LNCAP (cell line): ENCODE measurements at regions not wholly inside any gene's neighbourhood (a gene's known extent, or its start where the extent isn't known, plus 50 kb on each side); places are given as distances from the start of the nearest gene placed in this dataset.

Source experiments
- CTCF ChIP-seq: fragments of 450-650 bp; IDR thresholded peaks from 2 replicates; pipeline ENCODE4 v1.5.1; 2017; ENCODE audit warnings: mild to moderate bottlenecking

- TF ChIP-seq CTCF, result no peak
Observed at GRCh38 chr6:168255283-168255881, 64.2 kb downstream of the DACT2 start.

- no peak for TF ChIP-seq CTCF
Observed at GRCh38 chr6:168252267-168252666, 67.3 kb downstream of the DACT2 start.

- no peak for TF ChIP-seq CTCF
Observed at GRCh38 chr6:168250250-168250649, 69.3 kb downstream of the DACT2 start.

GRCh38 chr6:168249746-168250145 lies 69.8 kb downstream of the DACT2 start:
- TF ChIP-seq CTCF, result no peak

- no peak for TF ChIP-seq CTCF
Observed at GRCh38 chr6:168248148-168248620, 71.4 kb downstream of the DACT2 start.

GRCh38 chr6:168247443-168248147 lies 72.0 kb downstream of the DACT2 start:
- TF ChIP-seq CTCF, result no peak

- TF ChIP-seq CTCF, result no peak
Observed at GRCh38 chr6:168244961-168245551, 74.5 kb downstream of the DACT2 start.
